ENCODE measurements at regions not wholly inside any gene's neighbourhood (a gene's known extent, or its start where the extent isn't known, plus 50 kb on each side); places are given as distances from the start of the nearest gene placed in this dataset.

DNA sequence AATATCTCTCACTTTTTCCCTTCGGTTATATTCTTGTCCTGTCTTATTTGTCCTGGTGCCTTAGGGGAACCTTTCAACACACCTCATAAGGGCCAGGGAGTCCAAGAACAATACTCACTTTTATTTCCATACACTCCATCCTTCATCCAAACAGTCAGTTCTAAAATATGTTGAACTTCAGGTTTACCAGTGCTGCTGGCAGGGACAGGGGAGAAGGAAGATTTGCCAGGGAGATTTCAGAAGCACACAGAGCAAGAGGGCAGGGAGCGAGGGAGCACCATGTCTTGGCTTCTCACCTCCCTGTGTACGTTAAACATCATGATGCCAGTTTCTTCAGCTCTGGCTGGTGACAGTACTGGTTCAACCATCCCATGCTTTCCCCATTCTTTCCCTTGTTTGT is 631.1 kb upstream of the FAT1 start:
- H3K27me3 ChIP-seq (ENCODE audit: control insufficient read depth, insufficient read depth, low read length) = no peaks in the 10 kb centered on the region
- ChIA-PET POLR2A (ENCODE audit: unreplicated experiment) (no interaction called here), CTCF (no interaction called here)
- no peak for TF ChIP-seq CEBPB (IDR thresholded peaks at IDR 0.05; ENCODE audit: low read depth, low read length)
- TF ChIP-seq RAD21 (IDR thresholded peaks at IDR 0.05; ENCODE audit: low read length) = no peak
- no peak for TF ChIP-seq MAFK (IDR thresholded peaks at IDR 0.05; ENCODE audit: low read depth, low read length)
- TF ChIP-seq RCOR1 (IDR thresholded peaks at IDR 0.05; ENCODE audit: insufficient replicate concordance, low read length) = no peak
- TF ChIP-seq CHD1 (IDR thresholded peaks at IDR 0.05; ENCODE audit: low read depth, low read length) = no peak
- TF ChIP-seq POLR2A (IDR thresholded peaks at IDR 0.05; ENCODE audit: low read depth, low read length) = no peak
- TF ChIP-seq MXI1 (IDR thresholded peaks at IDR 0.05; ENCODE audit: borderline replicate concordance, low read depth, low read length) = no peak
- TF ChIP-seq, protein P1, sequence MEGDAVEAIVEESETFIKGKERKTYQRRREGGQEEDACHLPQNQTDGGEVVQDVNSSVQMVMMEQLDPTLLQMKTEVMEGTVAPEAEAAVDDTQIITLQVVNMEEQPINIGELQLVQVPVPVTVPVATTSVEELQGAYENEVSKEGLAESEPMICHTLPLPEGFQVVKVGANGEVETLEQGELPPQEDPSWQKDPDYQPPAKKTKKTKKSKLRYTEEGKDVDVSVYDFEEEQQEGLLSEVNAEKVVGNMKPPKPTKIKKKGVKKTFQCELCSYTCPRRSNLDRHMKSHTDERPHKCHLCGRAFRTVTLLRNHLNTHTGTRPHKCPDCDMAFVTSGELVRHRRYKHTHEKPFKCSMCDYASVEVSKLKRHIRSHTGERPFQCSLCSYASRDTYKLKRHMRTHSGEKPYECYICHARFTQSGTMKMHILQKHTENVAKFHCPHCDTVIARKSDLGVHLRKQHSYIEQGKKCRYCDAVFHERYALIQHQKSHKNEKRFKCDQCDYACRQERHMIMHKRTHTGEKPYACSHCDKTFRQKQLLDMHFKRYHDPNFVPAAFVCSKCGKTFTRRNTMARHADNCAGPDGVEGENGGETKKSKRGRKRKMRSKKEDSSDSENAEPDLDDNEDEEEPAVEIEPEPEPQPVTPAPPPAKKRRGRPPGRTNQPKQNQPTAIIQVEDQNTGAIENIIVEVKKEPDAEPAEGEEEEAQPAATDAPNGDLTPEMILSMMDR (conservative IDR thresholded peaks at IDR 0.05; ENCODE audit: low read depth, low read length) = no peak
- TF ChIP-seq NFE2L2 (IDR thresholded peaks at IDR 0.05; ENCODE audit: low read depth, low read length) = no peak
- no peak for TF ChIP-seq RFX5 (IDR thresholded peaks at IDR 0.05; ENCODE audit: low read depth, low read length)
- no peak for TF ChIP-seq MAZ (IDR thresholded peaks at IDR 0.05; ENCODE audit: borderline replicate concordance, low read depth, low read length)
- TF ChIP-seq SMC3 (IDR thresholded peaks at IDR 0.05; ENCODE audit: low read depth, low read length) = no peak
- no peak for TF ChIP-seq BHLHE40 (IDR thresholded peaks at IDR 0.05; ENCODE audit: low read depth, low read length)
- TF ChIP-seq, protein P2, sequence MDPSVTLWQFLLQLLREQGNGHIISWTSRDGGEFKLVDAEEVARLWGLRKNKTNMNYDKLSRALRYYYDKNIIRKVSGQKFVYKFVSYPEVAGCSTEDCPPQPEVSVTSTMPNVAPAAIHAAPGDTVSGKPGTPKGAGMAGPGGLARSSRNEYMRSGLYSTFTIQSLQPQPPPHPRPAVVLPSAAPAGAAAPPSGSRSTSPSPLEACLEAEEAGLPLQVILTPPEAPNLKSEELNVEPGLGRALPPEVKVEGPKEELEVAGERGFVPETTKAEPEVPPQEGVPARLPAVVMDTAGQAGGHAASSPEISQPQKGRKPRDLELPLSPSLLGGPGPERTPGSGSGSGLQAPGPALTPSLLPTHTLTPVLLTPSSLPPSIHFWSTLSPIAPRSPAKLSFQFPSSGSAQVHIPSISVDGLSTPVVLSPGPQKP (IDR thresholded peaks at IDR 0.05; ENCODE audit: borderline replicate concordance, low read depth, low read length) = no peak
- TF ChIP-seq, protein P3, sequence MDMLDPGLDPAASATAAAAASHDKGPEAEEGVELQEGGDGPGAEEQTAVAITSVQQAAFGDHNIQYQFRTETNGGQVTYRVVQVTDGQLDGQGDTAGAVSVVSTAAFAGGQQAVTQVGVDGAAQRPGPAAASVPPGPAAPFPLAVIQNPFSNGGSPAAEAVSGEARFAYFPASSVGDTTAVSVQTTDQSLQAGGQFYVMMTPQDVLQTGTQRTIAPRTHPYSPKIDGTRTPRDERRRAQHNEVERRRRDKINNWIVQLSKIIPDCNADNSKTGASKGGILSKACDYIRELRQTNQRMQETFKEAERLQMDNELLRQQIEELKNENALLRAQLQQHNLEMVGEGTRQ (IDR thresholded peaks at IDR 0.05; ENCODE audit: low read depth, low read length) = no peak
- no peak overlapping the region for H4K91ac ChIP-seq (ENCODE audit: insufficient read depth, low read depth, low read length)
- no peak overlapping the region for H2BK20ac ChIP-seq (ENCODE audit: low read depth, low read length)
- no peak overlapping the region; the same call in 1 of the 2 replicates for H3K14ac ChIP-seq (replicated peaks; ENCODE audit: low read depth, low read length)
- H2BK15ac ChIP-seq (ENCODE audit: low read depth, low read length) = no peak overlapping the region
- no peaks in the 10 kb centered on the region for H4K20me1 ChIP-seq (ENCODE audit: insufficient read depth, low read length)
- dilution Hi-C loops (cut with HindIII; ENCODE audit: low sequenced_read_pairs, unreplicated experiment) = no loop called here
- H3K4me3 ChIP-seq (ENCODE audit: insufficient read depth, low read depth, low read length) = no peak overlapping the region
- no peak overlapping the region for H3K4me2 ChIP-seq (ENCODE audit: low read depth, low read length)
- H4K8ac ChIP-seq (ENCODE audit: low read depth in 2 of 2, low read length in 2 of 2) = no peak overlapping the region
- H2AFZ ChIP-seq (replicated peaks; ENCODE audit: low read length, poor library complexity) = peak overlapping the region; percentile 52
- no peak overlapping the region for H3K4ac ChIP-seq (ENCODE audit: low read depth, low read length)
- H3K18ac ChIP-seq (ENCODE audit: low read depth, low read length) = no peak overlapping the region
- ATAC-seq (ENCODE audit: low read depth) = no peak
- no peaks in the 10 kb centered on the region for H3K79me1 ChIP-seq (ENCODE audit: low read depth in 1 of 2, low read length in 2 of 2)
- no peak overlapping the region for H4K5ac ChIP-seq (ENCODE audit: low read depth, low read length)
- no peak overlapping the region for H3K9ac ChIP-seq (ENCODE audit: low read depth, low read length)
- no peak for DNase-seq
- no peaks in the 10 kb centered on the region for H3K9me3 ChIP-seq (ENCODE audit: control insufficient read depth, insufficient read depth, low read length)
- no peak overlapping the region for H2AK5ac ChIP-seq (ENCODE audit: low read depth, low read length)
- H2BK120ac ChIP-seq (ENCODE audit: low read depth, low read length) = no peak overlapping the region
- 80% methylated on average over 1 of the region's 3 CpGs; no CpG with 5 or more reads in 1 of the 2 experiments for WGBS, 2 experiments (ENCODE audit: extremely low coverage in 2 of 2, insufficient read length in 1 of 2)
- H3K23ac ChIP-seq (ENCODE audit: low read depth, low read length) = no peak overlapping the region
- no peak overlapping the region for H3K27ac ChIP-seq (ENCODE audit: insufficient read depth, low read length)
- in situ Hi-C loops (cut with MboI; ENCODE audit: low sequenced_read_pairs) = no loop called here
- BruUV-seq (replicated peaks) = no TSS peak
- intact Hi-C loops (cut with micrococcal nuclease) = no loop called here
- no peaks in the 10 kb centered on the region for H3K36me3 ChIP-seq (ENCODE audit: control insufficient read depth, insufficient read depth, low read length)
- H2AK9ac ChIP-seq (replicated peaks; ENCODE audit: low read depth, low read length, poor library complexity) = no peak overlapping the region
- H3K4me1 ChIP-seq (ENCODE audit: control insufficient read depth, insufficient read depth, low read length) = no peaks in the 10 kb centered on the region
- H2BK5ac ChIP-seq (ENCODE audit: low read depth, low read length, poor library complexity, severe bottlenecking) = no peak overlapping the region
- no peaks in the 10 kb centered on the region; the same call in 1 of the 2 replicates for H3K9me1 ChIP-seq (ENCODE audit: insufficient read depth, low read length)
- H3K56ac ChIP-seq (ENCODE audit: extremely low read depth, insufficient read depth, low read length) = no peak overlapping the region
